Stimulated activated effector memory CD8-positive, alpha-beta T cell treated with anti-CD3 and anti-CD28 coated beads, Interleukin-12 subunit alpha, Interleukin-12 subunit beta, amount 100 ng/mL, for 72 hours (primary cell): ENCODE measurements at regions not wholly inside any gene's neighbourhood (a gene's known extent, or its start where the extent isn't known, plus 50 kb on each side); places are given as distances from the start of the nearest gene placed in this dataset.
A peak's percentile ranks its signal among the peaks of the same experiment; 100 is the strongest.
"Not testable (repeated sequence)": the region's sequence is repeated elsewhere in the genome, so short reads cannot be mapped to it uniquely, and the experiment has no call there.

Experiments
- ATAC-seq: fragments of 150-1000 bp; cut with Tn5 transposase; 2 replicates; pipeline ENCODE4 v1.10.0; 2021
- DNase-seq, 2 donors: peaks; one replicate each; pipeline ENCODE4 v3.0.0; 2021 to 2022; ENCODE audit warnings: low spot score in 2 of 2
- H3K27ac Mint-ChIP-seq: one replicate; pipeline ENCODE4 v1.8.0; 2022; ENCODE audit warnings: mild to moderate bottlenecking, mixed read lengths
- H3K36me3 Mint-ChIP-seq: one replicate; pipeline ENCODE4 v1.8.0; 2022; ENCODE audit warnings: mild to moderate bottlenecking, mixed read lengths
- H3K4me1 Mint-ChIP-seq: one replicate; pipeline ENCODE4 v1.8.0; 2022; ENCODE audit warnings: mixed read lengths
- H3K4me3 Mint-ChIP-seq: one replicate; pipeline ENCODE4 v1.8.0; 2022; ENCODE audit warnings: mild to moderate bottlenecking, mixed read lengths
- H3K9me3 Mint-ChIP-seq: one replicate; pipeline ENCODE4 v1.8.0; 2022; ENCODE audit warnings: mixed read lengths

DNA sequence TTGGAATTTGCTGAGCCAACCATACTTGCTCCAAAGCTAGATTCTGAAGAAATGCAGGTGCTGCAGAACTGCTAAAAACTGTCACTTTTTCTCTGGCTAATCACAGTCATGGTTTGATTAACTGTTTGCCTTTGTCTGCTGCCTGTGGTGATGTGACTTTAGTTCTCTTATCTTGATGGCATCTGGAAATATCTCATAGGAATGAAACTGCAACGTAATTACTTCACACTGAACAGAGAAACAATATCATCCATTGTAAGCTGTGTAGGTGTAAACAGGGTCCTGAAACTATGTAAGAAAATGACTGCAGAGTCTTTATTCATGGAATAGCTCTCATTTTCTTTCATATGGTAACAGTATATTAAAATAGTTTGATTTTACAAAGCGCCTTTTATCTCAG lies 721.9 kb upstream of the HS3ST5 start:
- Mint-ChIP-seq H3K4me3 (no peak overlapping the region), H3K27ac (no peak overlapping the region), H3K9me3 (peaks cover 15% of the 10 kb centered on the region), H3K36me3 (no peaks in the 10 kb centered on the region), H3K4me1 (no peaks in the 10 kb centered on the region)
- ATAC-seq, result no peak
- no peak for DNase-seq

DNA sequence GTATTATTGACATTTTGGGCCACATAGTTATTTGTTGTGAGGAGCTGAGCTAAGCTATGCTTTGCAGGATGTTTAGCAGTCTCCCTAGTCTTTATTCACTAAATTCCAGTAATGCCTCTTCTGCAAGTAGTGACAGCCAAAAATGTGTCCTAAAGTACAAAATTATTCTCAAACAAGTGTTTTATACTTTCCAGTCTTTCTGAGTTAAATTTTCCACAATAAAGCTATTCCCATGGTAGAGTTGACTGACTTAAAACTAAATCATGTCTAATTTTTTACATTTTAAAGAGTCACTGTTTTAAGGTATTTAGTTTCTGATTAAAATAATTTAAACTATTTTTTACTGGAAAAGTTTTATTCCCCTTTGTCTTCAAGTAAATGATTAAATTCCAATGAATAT lies 717.8 kb upstream of the HS3ST5 start:
- H3K4me1 Mint-ChIP-seq, result no peaks in the 10 kb centered on the region
- no peak for ATAC-seq

GRCh38 chr6:115058414-115059211 lies 715.8 kb upstream of the HS3ST5 start:
- Mint-ChIP-seq H3K27ac (no peak overlapping the region), H3K36me3 (no peaks in the 10 kb centered on the region), H3K4me3 (no peak overlapping the region)

More for the DNA sequence above, 717.8 kb upstream of the HS3ST5 start:
- no peaks in the 10 kb centered on the region for H3K36me3 Mint-ChIP-seq
- no peak for DNase-seq
- H3K9me3 Mint-ChIP-seq, result peaks cover 13% of the 10 kb centered on the region
- H3K27ac Mint-ChIP-seq, result no peak overlapping the region
- H3K4me3 Mint-ChIP-seq, result no peak overlapping the region

GRCh38 chr6:115055579-115055978 lies 712.8 kb upstream of the HS3ST5 start:
- Mint-ChIP-seq H3K4me3 (no peak overlapping the region), H3K27ac (no peak overlapping the region), H3K9me3 (peaks cover 18% of the 10 kb centered on the region), H3K4me1 (no peaks in the 10 kb centered on the region), H3K36me3 (no peaks in the 10 kb centered on the region)
- DNase-seq (no peak), ATAC-seq (no peak)

More at GRCh38 chr6:115058414-115059211, 715.8 kb upstream of the HS3ST5 start:
- no peak for DNase-seq
- Mint-ChIP-seq H3K9me3 (peaks cover 19% of the 10 kb centered on the region), H3K4me1 (no peaks in the 10 kb centered on the region)
- no peak for ATAC-seq

- not testable (repeated sequence) for H3K4me1 Mint-ChIP-seq, H3K36me3 Mint-ChIP-seq, ATAC-seq, H3K27ac Mint-ChIP-seq, DNase-seq, H3K4me3 Mint-ChIP-seq
- peaks cover 15% of the 10 kb centered on the region for H3K9me3 Mint-ChIP-seq
Measured at GRCh38 chr6:115054242-115054641, 711.4 kb upstream of the HS3ST5 start.

GRCh38 chr6:115053169-115053860 lies 710.5 kb upstream of the HS3ST5 start:
- no peak for ATAC-seq
- no peaks in the 10 kb centered on the region for H3K36me3 Mint-ChIP-seq
- peaks cover 14% of the 10 kb centered on the region for H3K9me3 Mint-ChIP-seq

GRCh38 chr6:115016593-115016992 lies 673.8 kb upstream of the HS3ST5 start:
- Mint-ChIP-seq H3K4me3 (no peak overlapping the region), H3K27ac (no peak overlapping the region)
- no peak for DNase-seq

More at GRCh38 chr6:115053169-115053860, 710.5 kb upstream of the HS3ST5 start:
- H3K4me3 Mint-ChIP-seq, result no peak overlapping the region
- H3K4me1 Mint-ChIP-seq, result no peaks in the 10 kb centered on the region
- DNase-seq, result no peak
- no peak overlapping the region for H3K27ac Mint-ChIP-seq

DNA sequence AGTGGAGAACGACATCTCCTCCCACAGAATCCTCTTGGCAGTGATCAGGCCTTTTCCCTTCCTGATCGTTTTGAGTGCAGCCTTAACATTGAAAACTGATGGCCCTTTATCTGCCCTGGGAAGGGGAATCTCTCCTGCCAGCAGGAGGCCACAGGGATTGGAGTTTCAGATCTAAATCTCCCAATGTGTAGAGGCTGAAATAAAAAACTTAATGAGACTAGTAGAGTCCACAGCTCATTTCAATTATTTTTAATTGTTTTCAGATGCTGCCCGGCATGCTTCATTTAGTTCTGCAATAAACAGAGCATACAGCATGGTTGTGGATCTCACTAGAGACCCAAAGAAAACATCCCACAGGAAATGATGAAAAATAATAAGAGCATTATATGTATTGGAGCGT lies 662.2 kb upstream of the HS3ST5 start:
- no peak overlapping the region for H3K4me3 Mint-ChIP-seq
- peaks cover 6% of the 10 kb centered on the region for H3K4me1 Mint-ChIP-seq
- no peak overlapping the region for H3K27ac Mint-ChIP-seq
- DNase-seq (no peak), ATAC-seq (no peak)
- H3K36me3 Mint-ChIP-seq, result no peaks in the 10 kb centered on the region
- H3K9me3 Mint-ChIP-seq, result peaks cover 13% of the 10 kb centered on the region

More at GRCh38 chr6:115016593-115016992, 673.8 kb upstream of the HS3ST5 start:
- ATAC-seq, result no peak
- H3K36me3 Mint-ChIP-seq, result no peaks in the 10 kb centered on the region
- H3K9me3 Mint-ChIP-seq, result peaks cover 5% of the 10 kb centered on the region
- no peaks in the 10 kb centered on the region for H3K4me1 Mint-ChIP-seq

GRCh38 chr6:115004204-115004603 lies 661.4 kb upstream of the HS3ST5 start:
- DNase-seq, result no peak
- Mint-ChIP-seq H3K4me1 (peaks cover 6% of the 10 kb centered on the region), H3K9me3 (peaks cover 10% of the 10 kb centered on the region), H3K27ac (no peak overlapping the region), H3K36me3 (no peaks in the 10 kb centered on the region), H3K4me3 (no peak overlapping the region)
- no peak for ATAC-seq

DNA sequence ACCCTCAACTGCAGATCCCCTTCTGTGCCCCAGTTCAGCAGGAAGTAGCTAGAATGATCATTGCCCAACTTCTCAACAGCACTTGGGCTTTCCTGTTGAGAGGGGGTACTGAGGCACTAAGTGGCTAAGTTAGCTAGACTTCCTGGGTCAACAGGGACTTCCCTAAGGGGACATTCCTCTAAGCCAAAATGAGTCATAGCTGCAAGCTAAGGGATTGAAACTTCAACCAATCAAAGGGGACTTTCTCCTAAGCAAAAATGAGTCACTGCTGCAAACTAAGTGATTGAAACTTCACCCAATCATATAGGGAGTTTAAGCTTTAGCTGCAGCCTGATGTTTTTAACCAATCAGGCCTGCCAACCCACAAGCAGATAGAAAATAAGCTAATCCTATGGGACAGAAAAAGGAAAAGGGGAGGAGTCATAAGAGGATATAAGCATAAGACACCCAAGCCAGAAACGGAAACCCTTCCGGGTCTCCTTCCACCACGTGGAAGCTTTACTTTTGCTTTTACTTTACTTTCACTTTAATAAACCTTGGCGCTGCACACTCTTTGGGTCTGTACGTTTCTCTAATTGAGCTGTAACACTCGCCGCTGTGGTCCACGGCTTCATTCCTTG lies 659.0 kb upstream of the HS3ST5 start:
- peak in 1 of 2 donors; percentile 52 for DNase-seq
- no peaks in the 10 kb centered on the region for H3K36me3 Mint-ChIP-seq
- peaks cover 9% of the 10 kb centered on the region for H3K9me3 Mint-ChIP-seq
- ATAC-seq, result peak; percentile 61
- no peak overlapping the region for H3K27ac Mint-ChIP-seq
- peaks cover 6% of the 10 kb centered on the region for H3K4me1 Mint-ChIP-seq
- peak overlapping the region; percentile 20 for H3K4me3 Mint-ChIP-seq

DNA sequence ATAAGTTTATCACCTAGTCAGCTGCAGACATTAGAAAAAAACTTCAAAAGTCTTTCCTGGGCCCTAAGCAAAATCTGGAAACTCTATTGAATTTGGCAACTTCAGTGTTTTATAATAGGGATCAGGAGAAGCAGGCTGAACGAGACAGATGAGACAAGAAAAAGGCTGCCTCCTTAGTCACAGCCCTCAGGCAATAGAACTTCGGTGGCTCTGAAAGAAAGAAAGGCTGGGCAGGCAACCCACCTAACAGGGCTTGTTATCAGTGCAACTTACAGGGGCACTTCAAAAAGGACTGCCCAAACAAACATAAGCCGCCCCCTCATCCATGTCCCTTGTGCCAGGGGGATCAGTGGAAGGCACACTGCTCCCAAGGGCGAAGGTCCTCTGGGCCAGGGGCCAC lies 657.9 kb upstream of the HS3ST5 start:
- ATAC-seq (no peak), DNase-seq (no peak)
- Mint-ChIP-seq H3K4me1 (peaks cover 6% of the 10 kb centered on the region), H3K27ac (no peak overlapping the region), H3K4me3 (no peak overlapping the region), H3K36me3 (no peaks in the 10 kb centered on the region), H3K9me3 (peaks cover 9% of the 10 kb centered on the region)

DNA sequence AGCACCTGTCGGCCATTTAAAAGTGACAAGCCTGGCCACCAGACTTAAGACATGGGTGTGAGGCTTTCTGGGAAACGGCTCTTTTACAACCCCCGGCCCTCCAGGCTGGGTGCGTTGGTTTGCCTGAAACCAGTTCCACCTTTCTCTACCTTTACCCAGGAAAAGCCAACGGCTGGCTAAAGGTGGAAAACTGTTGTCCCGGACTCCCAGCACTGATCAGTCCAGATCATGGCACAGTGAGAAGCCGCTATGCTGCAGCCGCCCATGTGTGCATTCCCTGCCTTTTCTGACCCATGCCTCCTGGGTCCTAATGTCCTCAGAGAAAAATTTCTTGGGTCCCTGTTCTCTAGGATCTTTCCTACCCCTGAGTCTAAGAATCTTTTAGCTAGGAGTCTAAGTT lies 655.7 kb upstream of the HS3ST5 start:
- DNase-seq (no peak), ATAC-seq (no peak)
- H3K27ac Mint-ChIP-seq, result no peak overlapping the region
- H3K36me3 Mint-ChIP-seq, result no peaks in the 10 kb centered on the region
- H3K4me1 Mint-ChIP-seq, result peaks cover 6% of the 10 kb centered on the region
- peaks cover 8% of the 10 kb centered on the region for H3K9me3 Mint-ChIP-seq
- no peak overlapping the region for H3K4me3 Mint-ChIP-seq

- no peak for DNase-seq
- no peak overlapping the region for H3K4me3 Mint-ChIP-seq
- H3K36me3 Mint-ChIP-seq, result no peaks in the 10 kb centered on the region
- H3K27ac Mint-ChIP-seq, result no peak overlapping the region
- H3K4me1 Mint-ChIP-seq, result peaks cover 6% of the 10 kb centered on the region
- H3K9me3 Mint-ChIP-seq, result peaks cover 7% of the 10 kb centered on the region
- peak; percentile 36 for ATAC-seq
Measured at GRCh38 chr6:114997813-114998292, 655.0 kb upstream of the HS3ST5 start.

DNA sequence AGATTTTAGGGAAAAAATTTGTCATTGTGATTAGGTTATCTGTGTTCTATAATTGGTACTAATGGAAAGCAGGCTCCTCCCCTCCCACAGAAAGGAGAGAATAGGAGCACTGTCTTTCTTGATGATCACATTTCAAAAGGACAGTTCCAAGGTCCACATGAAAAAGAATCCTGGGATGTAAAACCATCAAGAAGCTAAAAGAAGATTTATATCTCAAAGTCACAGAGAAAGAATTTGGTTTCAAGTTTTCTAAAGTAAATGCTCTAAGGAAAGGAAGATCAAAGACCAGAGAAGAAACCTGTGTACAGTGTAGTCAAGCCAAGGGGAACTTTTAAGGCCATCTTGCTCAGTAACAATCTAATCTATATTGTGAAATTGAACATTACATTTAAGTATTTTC lies 652.7 kb upstream of the HS3ST5 start:
- H3K27ac Mint-ChIP-seq, result no peak overlapping the region
- no peak overlapping the region for H3K4me3 Mint-ChIP-seq
- DNase-seq (no peak), ATAC-seq (no peak)
- H3K9me3 Mint-ChIP-seq, result peaks cover 2% of the 10 kb centered on the region
- no peaks in the 10 kb centered on the region for H3K4me1 Mint-ChIP-seq
- H3K36me3 Mint-ChIP-seq, result no peaks in the 10 kb centered on the region

- H3K4me3 Mint-ChIP-seq, result no peak overlapping the region
- H3K9me3 Mint-ChIP-seq, result no peaks in the 10 kb centered on the region
- no peak overlapping the region for H3K27ac Mint-ChIP-seq
- no peaks in the 10 kb centered on the region for H3K4me1 Mint-ChIP-seq
- ATAC-seq (peak; percentile 91), DNase-seq (peak in 1 of 2 donors; percentile 54)
- no peaks in the 10 kb centered on the region for H3K36me3 Mint-ChIP-seq
Measured at GRCh38 chr6:114989279-114989964, 646.6 kb upstream of the HS3ST5 start.
